ENCODE measurements at regions not wholly inside any gene's neighbourhood (a gene's known extent, or its start where the extent isn't known, plus 50 kb on each side); places are given as distances from the start of the nearest gene placed in this dataset.

DNA sequence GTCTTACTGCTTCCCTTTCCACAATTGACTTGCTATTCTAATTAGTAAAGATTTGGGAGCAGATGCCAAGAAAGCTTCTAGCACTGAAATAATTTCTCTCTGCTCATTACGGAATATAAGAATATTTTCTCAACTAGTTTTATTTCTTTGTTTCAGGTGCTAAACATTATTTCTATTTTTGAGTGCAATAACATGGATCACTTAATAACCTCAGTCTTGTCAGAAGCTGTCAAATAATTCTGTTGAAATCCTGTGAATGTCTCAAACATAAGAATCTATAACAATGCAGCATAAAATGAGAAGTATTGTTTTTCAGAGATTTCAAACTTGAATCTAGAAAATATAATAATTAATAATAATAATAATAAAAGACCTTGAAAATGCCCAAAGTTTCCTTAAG is 1221.0 kb downstream of the DSC3 start:
- no peak for ATAC-seq
- TF ChIP-seq CSDC2 (CRISPR knock-in tag; IDR thresholded peaks at IDR 0.05) (no peak), ZFP3 (CRISPR knock-in tag; IDR thresholded peaks at IDR 0.05) (no peak), PATZ1 (CRISPR knock-in tag; IDR thresholded peaks at IDR 0.05; ENCODE audit: borderline replicate concordance) (no peak), ISL1 (CRISPR knock-in tag; IDR thresholded peaks at IDR 0.05) (no peak), ARNTL (CRISPR knock-in tag; IDR thresholded peaks at IDR 0.05; ENCODE audit: borderline replicate concordance, low read depth) (no peak), ZC3H10 (CRISPR knock-in tag; IDR thresholded peaks at IDR 0.05) (no peak), OSR1 (CRISPR knock-in tag; IDR thresholded peaks at IDR 0.05) (no peak), BACH2 (CRISPR knock-in tag; IDR thresholded peaks at IDR 0.05; ENCODE audit: borderline replicate concordance) (no peak), POU6F1 (CRISPR knock-in tag; IDR thresholded peaks at IDR 0.05; ENCODE audit: borderline replicate concordance, low read depth) (no peak), TCF4 (CRISPR knock-in tag; IDR thresholded peaks at IDR 0.05; ENCODE audit: borderline replicate concordance) (no peak), GLIS3 (CRISPR knock-in tag; IDR thresholded peaks at IDR 0.05) (no peak), CSRNP3 (CRISPR knock-in tag; IDR thresholded peaks at IDR 0.05) (no peak), ZNF70 (CRISPR knock-in tag; IDR thresholded peaks at IDR 0.05) (no peak), TOX (CRISPR knock-in tag; IDR thresholded peaks at IDR 0.05; ENCODE audit: borderline replicate concordance) (no peak)
- TF ChIP-seq, protein P1, sequence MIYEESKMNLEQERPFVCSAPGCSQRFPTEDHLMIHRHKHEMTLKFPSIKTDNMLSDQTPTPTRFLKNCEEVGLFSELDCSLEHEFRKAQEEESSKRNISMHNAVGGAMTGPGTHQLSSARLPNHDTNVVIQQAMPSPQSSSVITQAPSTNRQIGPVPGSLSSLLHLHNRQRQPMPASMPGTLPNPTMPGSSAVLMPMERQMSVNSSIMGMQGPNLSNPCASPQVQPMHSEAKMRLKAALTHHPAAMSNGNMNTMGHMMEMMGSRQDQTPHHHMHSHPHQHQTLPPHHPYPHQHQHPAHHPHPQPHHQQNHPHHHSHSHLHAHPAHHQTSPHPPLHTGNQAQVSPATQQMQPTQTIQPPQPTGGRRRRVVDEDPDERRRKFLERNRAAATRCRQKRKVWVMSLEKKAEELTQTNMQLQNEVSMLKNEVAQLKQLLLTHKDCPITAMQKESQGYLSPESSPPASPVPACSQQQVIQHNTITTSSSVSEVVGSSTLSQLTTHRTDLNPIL (CRISPR knock-in tag; IDR thresholded peaks at IDR 0.05; ENCODE audit: low read depth): no peak

- no peak for ATAC-seq
- no peak for TF ChIP-seq OSR1 (CRISPR knock-in tag; IDR thresholded peaks at IDR 0.05)
- no peak for TF ChIP-seq PPARA (CRISPR knock-in tag; IDR thresholded peaks at IDR 0.05; ENCODE audit: borderline replicate concordance)
- no peak for TF ChIP-seq ZNF8 (CRISPR knock-in tag; IDR thresholded peaks at IDR 0.05)
- no peak for TF ChIP-seq BACH2 (CRISPR knock-in tag; IDR thresholded peaks at IDR 0.05; ENCODE audit: borderline replicate concordance)
- no peak for TF ChIP-seq GLIS3 (CRISPR knock-in tag; IDR thresholded peaks at IDR 0.05)
Measured at GRCh38 chr18:29811519-29811918, 1231.0 kb downstream of the DSC3 start.

- TF ChIP-seq ZFP3 (CRISPR knock-in tag; IDR thresholded peaks at IDR 0.05): no peak
- TF ChIP-seq SNAI2 (CRISPR knock-in tag; IDR thresholded peaks at IDR 0.05): no peak
- TF ChIP-seq GLIS3 (CRISPR knock-in tag; IDR thresholded peaks at IDR 0.05): no peak
- TF ChIP-seq ZFP30 (CRISPR knock-in tag; IDR thresholded peaks at IDR 0.05): no peak
- no peak for TF ChIP-seq ZC3H10 (CRISPR knock-in tag; IDR thresholded peaks at IDR 0.05)
- TF ChIP-seq RARB (CRISPR knock-in tag; IDR thresholded peaks at IDR 0.05): no peak
- TF ChIP-seq TOX (CRISPR knock-in tag; IDR thresholded peaks at IDR 0.05; ENCODE audit: borderline replicate concordance): no peak
- TF ChIP-seq ZNF565 (CRISPR knock-in tag; conservative IDR thresholded peaks at IDR 0.05; ENCODE audit: low read depth): no peak
- no peak for TF ChIP-seq TCF4 (CRISPR knock-in tag; IDR thresholded peaks at IDR 0.05; ENCODE audit: borderline replicate concordance)
- TF ChIP-seq ARNTL (CRISPR knock-in tag; IDR thresholded peaks at IDR 0.05; ENCODE audit: borderline replicate concordance, low read depth): no peak
- no peak for TF ChIP-seq OSR1 (CRISPR knock-in tag; IDR thresholded peaks at IDR 0.05)
- TF ChIP-seq, protein P1 (CRISPR knock-in tag; IDR thresholded peaks at IDR 0.05; ENCODE audit: low read depth): no peak
- no peak for TF ChIP-seq POU6F1 (CRISPR knock-in tag; IDR thresholded peaks at IDR 0.05; ENCODE audit: borderline replicate concordance, low read depth)
- no peak for ATAC-seq
Measured at GRCh38 chr18:29780816-29781215, 1261.7 kb downstream of the DSC3 start.

All from SK-N-SH treated with all-trans-retinoic acid at 6 μM for 48 hours (cell line).